ENCODE measurements at regions not wholly inside any gene's neighbourhood (a gene's known extent, or its start where the extent isn't known, plus 50 kb on each side); places are given as distances from the start of the nearest gene placed in this dataset.

- peaks cover 12% of the 10 kb centered on the region for H3K27me3 ChIP-seq (ENCODE audit: control insufficient read depth, insufficient read depth, low read length)
- no peaks in the 10 kb centered on the region for H3K4me1 ChIP-seq (ENCODE audit: control insufficient read depth, insufficient read depth, low read length)
- H3K36me3 ChIP-seq (ENCODE audit: control insufficient read depth, insufficient read depth, low read length): no peaks in the 10 kb centered on the region
- H3K4me3 ChIP-seq (ENCODE audit: low read depth, low read length): no peak overlapping the region
- no peak overlapping the region for H3K27ac ChIP-seq (ENCODE audit: low read depth, low read length)
- no peaks in the 10 kb centered on the region for H3K9me3 ChIP-seq (ENCODE audit: control insufficient read depth, insufficient read depth, low read length)
- DNase-seq (ENCODE audit: low read depth in 4 of 6, low spot score in 6 of 6): peak in 1 of 6 donors; percentile 92
- WGBS (ENCODE audit: insufficient coverage): 73% methylated on average over 1 of the region's 6 CpGs
Measured at GRCh38 chr1:36693161-36693525, 210.4 kb upstream of the CSF3R start.

- peak in 1 of 6 donors; percentile 44 for DNase-seq (ENCODE audit: low read depth in 4 of 6, low spot score in 6 of 6)
- Histone ChIP-seq H3K27me3 (ENCODE audit: control insufficient read depth, insufficient read depth, low read length) (peaks cover 14% of the 10 kb centered on the region), H3K4me1 (ENCODE audit: control insufficient read depth, insufficient read depth, low read length) (no peaks in the 10 kb centered on the region), H3K36me3 (ENCODE audit: control insufficient read depth, insufficient read depth, low read length) (no peaks in the 10 kb centered on the region), H3K27ac (ENCODE audit: low read depth, low read length) (no peak overlapping the region), H3K4me3 (ENCODE audit: low read depth, low read length) (no peak overlapping the region), H3K9me3 (ENCODE audit: control insufficient read depth, insufficient read depth, low read length) (no peaks in the 10 kb centered on the region)
- WGBS (ENCODE audit: insufficient coverage): 75% methylated on average over 7 of the region's 10 CpGs
Measured at GRCh38 chr1:36692465-36693160, 209.9 kb upstream of the CSF3R start.

- DNase-seq (ENCODE audit: low read depth in 4 of 6, low spot score in 6 of 6): no peak
Measured at GRCh38 chr1:36691374-36691773, 208.7 kb upstream of the CSF3R start.

GRCh38 chr1:36689992-36690391 lies 207.3 kb upstream of the CSF3R start:
- Histone ChIP-seq H3K27ac (ENCODE audit: low read depth, low read length) (no peak overlapping the region), H3K4me1 (ENCODE audit: control insufficient read depth, insufficient read depth, low read length) (no peaks in the 10 kb centered on the region), H3K9me3 (ENCODE audit: control insufficient read depth, insufficient read depth, low read length) (no peaks in the 10 kb centered on the region), H3K4me3 (ENCODE audit: low read depth, low read length) (no peak overlapping the region), H3K36me3 (ENCODE audit: control insufficient read depth, insufficient read depth, low read length) (no peaks in the 10 kb centered on the region), H3K27me3 (ENCODE audit: control insufficient read depth, insufficient read depth, low read length) (peaks cover 17% of the 10 kb centered on the region)
- WGBS (ENCODE audit: insufficient coverage): no CpG with 5 or more reads among the region's 3 CpGs
- peak in 1 of 6 donors; percentile 55 for DNase-seq (ENCODE audit: low read depth in 4 of 6, low spot score in 6 of 6)

More at GRCh38 chr1:36691374-36691773, 208.7 kb upstream of the CSF3R start:
- Histone ChIP-seq H3K36me3 (ENCODE audit: control insufficient read depth, insufficient read depth, low read length) (no peaks in the 10 kb centered on the region), H3K27ac (ENCODE audit: low read depth, low read length) (no peak overlapping the region), H3K4me1 (ENCODE audit: control insufficient read depth, insufficient read depth, low read length) (no peaks in the 10 kb centered on the region), H3K4me3 (ENCODE audit: low read depth, low read length) (no peak overlapping the region), H3K27me3 (ENCODE audit: control insufficient read depth, insufficient read depth, low read length) (peaks cover 17% of the 10 kb centered on the region), H3K9me3 (ENCODE audit: control insufficient read depth, insufficient read depth, low read length) (no peaks in the 10 kb centered on the region)
- 76% methylated on average over 3 of the region's 3 CpGs for WGBS (ENCODE audit: insufficient coverage)

GRCh38 chr1:36687312-36687711 lies 204.6 kb upstream of the CSF3R start:
- H3K4me3 ChIP-seq (ENCODE audit: low read depth, low read length): no peak overlapping the region
- peaks cover 12% of the 10 kb centered on the region for H3K27me3 ChIP-seq (ENCODE audit: control insufficient read depth, insufficient read depth, low read length)
- 100% methylated on average over 1 of the region's 5 CpGs for WGBS (ENCODE audit: insufficient coverage)
- no peak overlapping the region for H3K27ac ChIP-seq (ENCODE audit: low read depth, low read length)
- no peaks in the 10 kb centered on the region for H3K36me3 ChIP-seq (ENCODE audit: control insufficient read depth, insufficient read depth, low read length)
- no peaks in the 10 kb centered on the region for H3K9me3 ChIP-seq (ENCODE audit: control insufficient read depth, insufficient read depth, low read length)
- no peaks in the 10 kb centered on the region for H3K4me1 ChIP-seq (ENCODE audit: control insufficient read depth, insufficient read depth, low read length)
- no peak for DNase-seq (ENCODE audit: low read depth in 4 of 6, low spot score in 6 of 6)

- H3K4me3 ChIP-seq (ENCODE audit: low read depth, low read length): no peak overlapping the region
- WGBS (ENCODE audit: insufficient coverage): 100% methylated on average over 1 of the region's 6 CpGs
- H3K9me3 ChIP-seq (ENCODE audit: control insufficient read depth, insufficient read depth, low read length): no peaks in the 10 kb centered on the region
- no peaks in the 10 kb centered on the region for H3K27me3 ChIP-seq (ENCODE audit: control insufficient read depth, insufficient read depth, low read length)
- H3K36me3 ChIP-seq (ENCODE audit: control insufficient read depth, insufficient read depth, low read length): no peaks in the 10 kb centered on the region
- no peaks in the 10 kb centered on the region for H3K4me1 ChIP-seq (ENCODE audit: control insufficient read depth, insufficient read depth, low read length)
- DNase-seq (ENCODE audit: low read depth in 4 of 6, low spot score in 6 of 6): no peak
- no peak overlapping the region for H3K27ac ChIP-seq (ENCODE audit: low read depth, low read length)
Measured at GRCh38 chr1:36675931-36676562, 193.3 kb upstream of the CSF3R start.

GRCh38 chr1:36675106-36675505 lies 192.4 kb upstream of the CSF3R start:
- no peak for DNase-seq (ENCODE audit: low read depth in 4 of 6, low spot score in 6 of 6)
- Histone ChIP-seq H3K9me3 (ENCODE audit: control insufficient read depth, insufficient read depth, low read length) (no peaks in the 10 kb centered on the region), H3K36me3 (ENCODE audit: control insufficient read depth, insufficient read depth, low read length) (no peaks in the 10 kb centered on the region), H3K27me3 (ENCODE audit: control insufficient read depth, insufficient read depth, low read length) (no peaks in the 10 kb centered on the region), H3K4me3 (ENCODE audit: low read depth, low read length) (no peak overlapping the region), H3K4me1 (ENCODE audit: control insufficient read depth, insufficient read depth, low read length) (no peaks in the 10 kb centered on the region), H3K27ac (ENCODE audit: low read depth, low read length) (no peak overlapping the region)
- 82% methylated on average over 3 of the region's 3 CpGs for WGBS (ENCODE audit: insufficient coverage)

GRCh38 chr1:36673202-36673601 lies 190.5 kb upstream of the CSF3R start:
- H3K4me1 ChIP-seq (ENCODE audit: control insufficient read depth, insufficient read depth, low read length): no peaks in the 10 kb centered on the region
- 50% methylated on average over 2 of the region's 6 CpGs for WGBS (ENCODE audit: insufficient coverage)

GRCh38 chr1:36669262-36669661 lies 186.5 kb upstream of the CSF3R start:
- Histone ChIP-seq H3K27ac (ENCODE audit: low read depth, low read length) (no peak overlapping the region), H3K4me1 (ENCODE audit: control insufficient read depth, insufficient read depth, low read length) (peaks cover 4% of the 10 kb centered on the region), H3K36me3 (ENCODE audit: control insufficient read depth, insufficient read depth, low read length) (no peaks in the 10 kb centered on the region), H3K4me3 (ENCODE audit: low read depth, low read length) (no peak overlapping the region), H3K9me3 (ENCODE audit: control insufficient read depth, insufficient read depth, low read length) (no peaks in the 10 kb centered on the region), H3K27me3 (ENCODE audit: control insufficient read depth, insufficient read depth, low read length) (no peaks in the 10 kb centered on the region)
- DNase-seq (ENCODE audit: low read depth in 4 of 6, low spot score in 6 of 6): peak in 1 of 6 donors; percentile 37
- 73% methylated on average over 3 of the region's 9 CpGs for WGBS (ENCODE audit: insufficient coverage)

More at GRCh38 chr1:36673202-36673601, 190.5 kb upstream of the CSF3R start:
- Histone ChIP-seq H3K4me3 (ENCODE audit: low read depth, low read length) (no peak overlapping the region), H3K36me3 (ENCODE audit: control insufficient read depth, insufficient read depth, low read length) (no peaks in the 10 kb centered on the region), H3K27me3 (ENCODE audit: control insufficient read depth, insufficient read depth, low read length) (no peaks in the 10 kb centered on the region), H3K9me3 (ENCODE audit: control insufficient read depth, insufficient read depth, low read length) (no peaks in the 10 kb centered on the region), H3K27ac (ENCODE audit: low read depth, low read length) (no peak overlapping the region)
- peak in 1 of 6 donors; percentile 47 for DNase-seq (ENCODE audit: low read depth in 4 of 6, low spot score in 6 of 6)

- Histone ChIP-seq H3K27me3 (ENCODE audit: control insufficient read depth, insufficient read depth, low read length) (no peaks in the 10 kb centered on the region), H3K4me1 (ENCODE audit: control insufficient read depth, insufficient read depth, low read length) (peaks cover 4% of the 10 kb centered on the region), H3K9me3 (ENCODE audit: control insufficient read depth, insufficient read depth, low read length) (no peaks in the 10 kb centered on the region), H3K27ac (ENCODE audit: low read depth, low read length) (no peak overlapping the region), H3K36me3 (ENCODE audit: control insufficient read depth, insufficient read depth, low read length) (no peaks in the 10 kb centered on the region), H3K4me3 (ENCODE audit: low read depth, low read length) (no peak overlapping the region)
- no peak for DNase-seq (ENCODE audit: low read depth in 4 of 6, low spot score in 6 of 6)
- WGBS (ENCODE audit: insufficient coverage): 71% methylated on average over 4 of the region's 4 CpGs
Measured at GRCh38 chr1:36667836-36668235, 185.1 kb upstream of the CSF3R start.
